SKM-1 (cell line): ENCODE measurements at regions not wholly inside any gene's neighbourhood (a gene's known extent, or its start where the extent isn't known, plus 50 kb on each side); places are given as distances from the start of the nearest gene placed in this dataset.
"Not testable (repeated sequence)": the region's sequence is repeated elsewhere in the genome, so short reads cannot be mapped to it uniquely, and the experiment has no call there.

Experiments used
- DNase-seq: peaks from one replicate; lab custom pipeline; 2025; ENCODE audit not compliant: unreplicated experiment; lab: John Stamatoyannopoulos, UW

DNA sequence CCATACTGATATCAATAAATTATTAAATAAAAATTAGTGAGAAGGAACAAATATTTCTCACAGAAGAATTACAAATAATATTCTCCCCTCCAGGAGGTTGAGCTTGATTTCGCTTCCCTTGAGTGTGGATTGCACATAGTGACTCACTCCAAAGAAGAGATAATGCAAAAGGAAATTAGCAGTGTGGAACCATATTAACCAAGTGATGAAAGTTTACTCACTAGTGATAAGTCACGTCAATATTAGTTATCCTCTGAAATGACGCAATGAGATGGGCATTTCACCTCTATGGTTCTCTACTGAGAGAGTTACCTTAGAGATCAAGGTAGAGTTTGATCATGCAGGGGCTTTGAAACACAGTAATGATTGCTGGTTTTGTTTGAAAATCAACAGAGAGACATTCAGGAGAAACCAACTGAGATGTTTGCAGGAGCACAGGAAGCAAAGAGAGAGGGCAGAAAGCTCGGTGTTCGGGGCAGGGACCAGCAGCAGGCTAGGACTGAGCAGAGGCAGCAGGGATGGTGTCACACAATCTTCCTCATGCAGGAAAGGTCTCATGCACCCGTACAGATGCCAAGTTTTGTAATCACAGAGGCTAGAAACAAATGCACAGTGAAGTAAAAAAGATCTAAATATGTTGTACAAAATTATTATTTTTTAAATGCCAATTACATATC, 634.5 kb downstream of the QKI start:
- DNase-seq, result no peak

DNA sequence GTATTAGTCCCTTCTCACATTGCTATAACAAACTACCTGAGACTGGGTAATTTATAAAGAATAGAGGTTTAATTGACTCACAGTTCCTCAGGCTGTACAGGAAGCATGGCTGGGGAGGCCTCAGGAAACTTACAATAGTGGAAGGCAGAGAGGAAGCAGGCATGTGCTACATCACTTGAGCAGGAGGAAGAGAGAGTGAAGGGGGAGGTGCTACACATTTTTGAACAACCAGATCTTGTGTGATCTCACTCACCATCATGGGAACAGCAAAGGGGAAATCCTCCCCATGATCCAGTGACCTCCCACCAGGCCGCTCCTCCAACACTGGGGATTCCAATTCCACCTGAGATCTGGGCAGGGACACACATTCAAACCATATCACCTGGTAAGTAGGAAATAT, 630.6 kb downstream of the QKI start:
- DNase-seq, result no peak

GRCh38 chr6:164043656-164044055, 629.1 kb downstream of the QKI start:
- not testable (repeated sequence) for DNase-seq

DNA sequence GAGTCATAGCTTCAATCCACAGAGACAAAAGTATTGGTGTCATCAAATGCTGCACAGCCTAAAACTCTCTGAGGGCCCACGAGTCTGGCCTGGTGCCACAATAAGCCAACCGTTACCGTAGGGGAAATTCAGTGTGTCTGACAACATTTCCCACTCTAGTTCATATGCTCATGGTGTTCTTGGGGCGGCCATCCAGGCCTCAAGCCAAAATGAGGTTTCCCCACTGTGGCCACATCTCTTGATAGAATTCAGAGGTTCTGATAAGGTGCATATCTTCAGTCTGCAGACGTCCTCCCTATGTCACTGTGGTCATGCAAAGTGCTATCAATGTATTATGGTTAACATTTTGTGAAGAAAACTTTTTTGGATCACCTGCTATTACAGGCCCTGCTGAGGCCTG, 627.7 kb downstream of the QKI start:
- DNase-seq, result no peak

DNA sequence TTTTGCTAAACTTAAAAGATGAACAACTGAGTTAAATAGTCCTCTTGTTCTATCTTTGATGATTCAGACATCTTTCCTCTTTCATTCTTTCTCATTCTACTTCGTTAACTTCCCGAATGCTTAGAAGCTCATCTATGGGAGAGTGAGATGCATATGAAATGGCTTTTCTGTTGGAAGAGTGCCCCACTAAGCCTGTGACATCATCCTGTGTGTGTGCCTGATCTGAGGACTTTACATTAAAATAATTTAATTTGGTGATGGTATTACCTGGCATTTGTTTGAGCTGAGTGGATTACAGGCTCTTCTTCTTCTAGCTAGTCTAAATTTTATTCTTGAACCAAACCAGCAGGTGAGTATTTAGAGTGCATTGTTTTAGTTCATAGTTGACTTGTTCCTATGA, 626.5 kb downstream of the QKI start:
- DNase-seq, result no peak

- DNase-seq, result no peak
Observed at GRCh38 chr6:164039954-164040375, 625.4 kb downstream of the QKI start.

GRCh38 chr6:164037171-164037870, 622.8 kb downstream of the QKI start:
- DNase-seq, result no peak

- DNase-seq, result no peak
Observed at GRCh38 chr6:164035900-164036485, 621.5 kb downstream of the QKI start.

- DNase-seq, result no peak
Observed at GRCh38 chr6:164034602-164035140, 620.2 kb downstream of the QKI start.

DNA sequence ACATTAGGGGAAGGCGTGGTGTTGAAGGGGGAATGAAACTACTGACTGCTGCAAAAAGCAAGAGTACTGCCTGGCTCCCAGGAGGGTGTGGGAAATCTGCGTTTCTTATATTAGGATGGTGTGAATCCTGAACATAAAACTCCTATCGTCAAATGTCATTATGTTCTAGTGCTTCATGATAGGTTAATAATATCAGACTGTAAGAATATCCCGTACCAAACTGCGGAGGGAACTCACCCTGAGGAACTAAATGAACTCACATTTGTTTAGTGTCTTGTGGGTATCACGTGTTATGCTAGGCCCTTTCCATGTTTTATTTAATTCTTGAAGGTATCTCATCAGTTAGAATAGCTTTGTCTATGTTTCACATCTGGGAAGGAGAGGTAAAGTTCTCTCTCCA, 610.7 kb downstream of the QKI start:
- DNase-seq, result no peak

DNA sequence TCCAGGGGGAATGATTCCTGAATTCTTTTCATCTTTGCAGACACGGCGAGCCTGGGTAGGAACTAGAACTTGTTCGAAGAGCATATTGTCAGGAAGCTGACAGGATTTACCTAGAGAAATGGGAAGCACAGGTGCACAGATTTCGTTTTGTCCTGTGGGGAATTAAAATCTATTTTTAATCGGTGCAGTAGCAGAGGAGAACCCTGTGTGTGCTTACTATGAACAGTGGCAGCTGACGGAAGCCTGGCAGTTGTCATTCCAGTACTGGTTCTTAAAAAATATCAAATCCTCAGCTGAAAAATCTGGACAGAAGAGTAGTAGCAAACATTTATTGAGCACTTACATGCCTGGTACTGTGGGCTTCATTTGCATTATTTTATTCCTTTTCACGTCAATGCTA, 609.0 kb downstream of the QKI start:
- DNase-seq, result no peak

- DNase-seq, result no peak
Observed at GRCh38 chr6:164022632-164023031, 608.1 kb downstream of the QKI start.

- no peak for DNase-seq
Observed at GRCh38 chr6:164021589-164022250, 607.2 kb downstream of the QKI start.

DNA sequence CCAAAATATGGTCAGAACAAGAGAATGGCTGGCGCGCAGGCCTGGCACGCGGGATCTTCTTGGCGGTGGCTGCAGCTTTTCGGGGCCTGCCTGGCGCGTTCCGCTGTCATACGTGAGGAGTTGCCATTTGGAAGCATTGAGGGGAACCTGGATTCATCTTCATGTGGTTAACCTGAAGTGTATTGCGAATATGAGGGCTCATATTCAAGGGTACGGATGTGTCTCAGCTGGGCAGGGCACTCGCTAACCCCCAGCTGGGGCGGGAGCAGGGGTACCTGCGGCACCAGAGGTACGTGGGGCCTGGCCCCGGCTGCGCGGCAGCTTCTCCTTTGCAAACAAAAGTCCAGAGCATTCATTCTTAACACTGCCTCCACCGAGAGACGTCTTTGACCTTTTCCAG, 605.6 kb downstream of the QKI start:
- DNase-seq, result no peak

DNA sequence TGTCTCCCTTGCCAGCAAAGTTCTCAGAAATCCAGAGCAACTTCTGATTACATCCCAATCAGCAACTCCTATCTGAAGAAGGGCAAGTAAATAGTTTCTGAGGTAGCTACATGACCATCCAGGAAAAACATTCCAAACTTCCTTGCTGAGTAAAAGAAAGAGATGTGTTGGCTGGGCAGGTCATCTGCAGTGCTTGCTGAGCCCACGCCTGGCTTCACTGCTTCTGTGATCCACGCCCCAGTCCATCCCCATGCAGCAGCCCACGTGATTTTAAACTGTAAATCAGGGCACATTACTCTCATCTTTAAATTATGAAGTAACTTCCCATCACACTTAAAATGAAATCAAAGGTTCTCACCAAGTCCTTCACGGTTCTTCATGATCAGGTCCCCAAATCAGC, 603.6 kb downstream of the QKI start:
- DNase-seq, result no peak

DNA sequence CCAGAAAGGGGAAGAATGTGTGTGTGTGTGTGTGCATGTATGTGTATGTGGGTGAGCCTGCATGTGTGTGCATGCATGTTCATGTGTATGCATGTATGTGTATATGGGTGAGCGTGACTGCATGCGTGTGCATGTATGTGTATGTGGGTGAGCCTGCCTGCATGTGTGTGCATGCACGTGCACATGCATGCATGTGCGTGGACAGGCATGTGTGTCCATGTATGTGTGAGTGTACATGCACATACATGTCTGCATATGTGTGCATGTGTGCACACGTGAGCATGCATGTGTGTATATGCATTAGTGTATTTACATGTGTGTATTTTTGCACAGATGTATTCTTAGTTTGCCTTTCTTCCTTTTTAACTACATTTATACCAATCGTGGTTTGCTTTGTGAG, 601.5 kb downstream of the QKI start:
- no peak for DNase-seq

DNA sequence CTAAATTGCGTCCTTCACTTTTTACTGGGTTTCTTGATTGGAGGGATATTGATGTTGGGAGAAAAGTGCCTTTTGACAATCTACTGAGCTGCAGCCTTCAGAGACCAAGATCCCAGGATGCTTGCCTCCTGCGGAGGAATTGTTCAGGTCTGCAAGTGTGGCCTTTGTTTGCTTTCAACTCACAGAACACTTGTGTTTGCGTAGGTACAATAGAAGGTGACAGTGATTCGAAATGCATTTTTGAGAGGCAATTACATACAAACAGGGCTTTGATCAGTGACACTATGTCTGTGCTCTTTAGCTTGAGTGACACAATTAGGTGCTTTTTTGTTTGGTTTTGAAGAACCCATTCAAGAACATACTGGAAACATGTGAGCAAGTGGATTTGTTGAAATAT, 600.6 kb downstream of the QKI start:
- DNase-seq, result no peak

DNA sequence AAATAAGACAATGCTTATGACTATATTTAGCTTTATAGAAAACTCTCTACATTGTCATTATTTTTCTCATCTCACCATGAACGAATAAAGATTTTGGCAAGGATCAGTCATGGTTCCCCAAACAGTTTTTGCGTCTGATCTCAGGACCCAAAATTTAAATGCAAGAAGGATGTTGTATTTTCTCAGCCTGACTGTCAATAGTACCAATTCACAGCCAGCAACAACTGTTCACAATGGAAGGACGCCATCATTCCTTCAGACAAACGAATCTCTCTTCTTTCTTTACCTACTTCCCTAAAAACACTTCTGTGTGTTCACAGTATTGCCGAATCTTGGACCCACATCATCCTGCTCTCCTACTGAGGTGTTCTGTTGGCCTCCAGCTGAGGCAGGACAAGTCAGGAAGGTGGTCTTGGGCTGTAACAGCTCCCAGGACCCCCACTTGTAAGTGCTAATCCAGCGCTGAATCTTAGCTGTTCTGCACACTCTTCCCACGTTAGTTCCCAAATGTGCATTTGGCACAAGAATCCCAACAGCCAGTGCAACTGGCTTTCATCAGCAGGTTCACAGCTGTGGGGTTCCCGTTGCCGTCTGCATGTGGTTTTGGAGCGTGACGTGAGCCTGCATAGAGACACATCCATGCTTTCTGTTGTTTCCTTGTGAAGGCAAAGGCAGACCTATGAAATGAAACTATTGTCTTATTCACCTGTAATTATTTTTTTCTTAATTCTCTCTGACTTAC, 600.0 kb downstream of the QKI start:
- no peak for DNase-seq

DNA sequence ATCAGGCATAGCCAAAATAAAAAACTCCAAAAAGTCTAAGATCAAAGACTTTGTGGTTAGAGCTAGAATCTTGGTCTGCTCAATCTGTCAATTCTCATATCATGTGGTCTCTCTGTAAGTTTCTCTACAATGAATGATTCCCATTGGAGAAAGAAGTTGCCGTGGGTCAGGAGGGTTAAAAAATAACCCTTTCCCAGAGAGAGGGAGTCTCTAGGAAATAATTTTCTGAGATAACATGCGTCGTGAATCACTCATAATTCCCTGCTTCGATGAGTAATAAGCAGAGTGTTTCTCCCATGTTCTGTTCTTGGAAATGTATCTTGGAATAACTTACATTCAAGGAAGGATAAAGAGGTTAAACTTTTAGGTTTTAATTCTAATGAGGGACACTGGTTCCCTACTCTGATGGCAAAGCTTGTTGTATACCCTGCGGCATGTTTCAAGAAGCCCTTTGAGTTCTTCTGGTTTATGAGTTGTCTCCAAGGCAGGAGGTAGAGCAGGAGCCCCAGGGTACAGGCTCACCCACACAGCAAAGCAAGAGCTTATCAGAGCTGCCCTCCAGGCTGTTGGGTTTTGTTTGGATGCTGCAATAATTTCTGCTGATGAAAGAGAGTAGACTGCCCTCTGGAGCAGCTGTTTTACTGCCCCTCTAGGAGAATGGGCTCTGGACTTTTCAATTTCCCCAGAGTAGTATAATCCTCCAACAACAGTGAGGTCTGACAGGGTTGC, 599.1 kb downstream of the QKI start:
- no peak for DNase-seq

DNA sequence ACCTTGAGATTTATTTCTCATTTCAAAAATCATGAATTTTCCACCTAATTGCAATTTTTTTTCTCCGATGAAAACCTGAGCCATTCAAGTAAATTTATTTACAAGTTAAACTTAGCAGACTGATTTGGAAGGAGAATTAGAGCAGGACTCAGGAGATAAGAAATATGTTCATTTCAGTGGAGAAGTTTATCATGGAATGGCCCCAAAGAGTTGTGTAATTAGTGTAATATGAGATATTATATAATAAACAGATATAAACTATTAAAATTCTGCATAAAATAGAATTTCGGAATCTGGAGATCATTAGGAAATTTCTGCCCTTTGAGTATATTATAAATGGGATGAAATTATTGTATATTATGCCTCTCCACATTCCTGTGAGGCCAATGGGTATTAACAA, 596.8 kb downstream of the QKI start:
- DNase-seq, result no peak
